Dendritic cell treated with granulocyte-macrophage colony-stimulating factor and Interleukin-4, amounts not matched to agents 40 ng/mL and 50 ng/mL, for 4 days (primary cell): ENCODE measurements at regions not wholly inside any gene's neighbourhood (a gene's known extent, or its start where the extent isn't known, plus 50 kb on each side); places are given as distances from the start of the nearest gene placed in this dataset.
"Not testable (repeated sequence)": the region's sequence is repeated elsewhere in the genome, so short reads cannot be mapped to it uniquely, and the experiment has no call there.

ENCODE experiments used
- H3K27ac Mint-ChIP-seq: one replicate; pipeline ENCODE4 v1.8.0; 2022; ENCODE audit warnings: mild to moderate bottlenecking, mixed read lengths
- H3K27me3 Mint-ChIP-seq: one replicate; pipeline ENCODE4 v1.8.0; 2022; ENCODE audit warnings: mild to moderate bottlenecking, mixed read lengths
- H3K36me3 Mint-ChIP-seq: one replicate; pipeline ENCODE4 v1.8.0; 2022; ENCODE audit warnings: low read depth, mixed read lengths
- H3K4me1 Mint-ChIP-seq: one replicate; pipeline ENCODE4 v1.8.0; 2022; ENCODE audit warnings: low read depth, mixed read lengths
- H3K4me3 Mint-ChIP-seq: one replicate; pipeline ENCODE4 v1.8.0; 2022; ENCODE audit warnings: mild to moderate bottlenecking, moderate library complexity, mixed read lengths
- H3K9me3 Mint-ChIP-seq: one replicate; pipeline ENCODE4 v1.8.0; 2022; ENCODE audit warnings: mixed read lengths
- intact Hi-C: fragments of 100-400 bp; cut with micrococcal nuclease; formaldehyde crosslinking; loops from one replicate; pipeline ENCODE4 v1.15.0; 2022

GRCh38 chr7:68185631-68186456 is 1189.2 kb downstream of the TYW1 start:
- Mint-ChIP-seq H3K27me3 (no peaks in the 10 kb centered on the region), H3K4me3 (no peak overlapping the region), H3K36me3 (no peaks in the 10 kb centered on the region), H3K4me1 (no peaks in the 10 kb centered on the region), H3K9me3 (peaks cover 33% of the 10 kb centered on the region), H3K27ac (no peak overlapping the region)
- intact Hi-C loops = no loop called here

- intact Hi-C loops = no loop called here
- Mint-ChIP-seq H3K36me3 (no peaks in the 10 kb centered on the region), H3K9me3 (peaks cover 32% of the 10 kb centered on the region), H3K27me3 (no peaks in the 10 kb centered on the region), H3K4me3 (no peak overlapping the region), H3K4me1 (no peaks in the 10 kb centered on the region), H3K27ac (no peak overlapping the region)
Measured at GRCh38 chr7:68187532-68187931, 1190.9 kb downstream of the TYW1 start.

- intact Hi-C loops = no loop called here
- H3K9me3 Mint-ChIP-seq = peaks cover 56% of the 10 kb centered on the region
- no peak overlapping the region for H3K4me3 Mint-ChIP-seq
- H3K27me3 Mint-ChIP-seq = no peaks in the 10 kb centered on the region
- H3K27ac Mint-ChIP-seq = no peak overlapping the region
- H3K36me3 Mint-ChIP-seq = no peaks in the 10 kb centered on the region
- no peaks in the 10 kb centered on the region for H3K4me1 Mint-ChIP-seq
Measured at GRCh38 chr7:68192941-68193340, 1196.3 kb downstream of the TYW1 start.

- H3K36me3 Mint-ChIP-seq, intact Hi-C loops, H3K27me3 Mint-ChIP-seq, H3K4me1 Mint-ChIP-seq, H3K27ac Mint-ChIP-seq, H3K4me3 Mint-ChIP-seq: not testable (repeated sequence)
- peaks cover 65% of the 10 kb centered on the region for H3K9me3 Mint-ChIP-seq
Measured at GRCh38 chr7:68195642-68196041, 1199.0 kb downstream of the TYW1 start.

GRCh38 chr7:68200051-68200670 is 1203.5 kb downstream of the TYW1 start:
- intact Hi-C loops = no loop called here

GRCh38 chr7:68203251-68203650 is 1206.6 kb downstream of the TYW1 start:
- Mint-ChIP-seq H3K9me3 (peaks cover 80% of the 10 kb centered on the region), H3K4me1 (no peaks in the 10 kb centered on the region), H3K36me3 (no peaks in the 10 kb centered on the region), H3K27me3 (no peaks in the 10 kb centered on the region), H3K4me3 (no peak overlapping the region), H3K27ac (no peak overlapping the region)
- intact Hi-C loops = no loop called here

More at GRCh38 chr7:68200051-68200670, 1203.5 kb downstream of the TYW1 start:
- H3K27me3 Mint-ChIP-seq = no peaks in the 10 kb centered on the region
- H3K4me3 Mint-ChIP-seq = no peak overlapping the region
- no peak overlapping the region for H3K27ac Mint-ChIP-seq
- H3K9me3 Mint-ChIP-seq = peaks cover 83% of the 10 kb centered on the region
- no peaks in the 10 kb centered on the region for H3K36me3 Mint-ChIP-seq
- H3K4me1 Mint-ChIP-seq = no peaks in the 10 kb centered on the region

GRCh38 chr7:68205826-68206225 is 1209.2 kb downstream of the TYW1 start:
- peaks cover 81% of the 10 kb centered on the region for H3K9me3 Mint-ChIP-seq
- no peaks in the 10 kb centered on the region for H3K36me3 Mint-ChIP-seq
- H3K4me1 Mint-ChIP-seq = no peaks in the 10 kb centered on the region
- no peak overlapping the region for H3K27ac Mint-ChIP-seq
- no peak overlapping the region for H3K4me3 Mint-ChIP-seq
- intact Hi-C loops = no loop called here
- no peaks in the 10 kb centered on the region for H3K27me3 Mint-ChIP-seq

- H3K36me3 Mint-ChIP-seq = no peaks in the 10 kb centered on the region
Measured at GRCh38 chr7:68206946-68207485, 1210.4 kb downstream of the TYW1 start.

GRCh38 chr7:68207676-68208075 is 1211.0 kb downstream of the TYW1 start:
- intact Hi-C loops = no loop called here
- Mint-ChIP-seq H3K9me3 (peaks cover 75% of the 10 kb centered on the region), H3K4me1 (no peaks in the 10 kb centered on the region), H3K27me3 (no peaks in the 10 kb centered on the region), H3K4me3 (no peak overlapping the region), H3K36me3 (no peaks in the 10 kb centered on the region), H3K27ac (no peak overlapping the region)

More at GRCh38 chr7:68206946-68207485, 1210.4 kb downstream of the TYW1 start:
- H3K27me3 Mint-ChIP-seq = no peaks in the 10 kb centered on the region
- H3K27ac Mint-ChIP-seq = no peak overlapping the region
- no peak overlapping the region for H3K4me3 Mint-ChIP-seq
- intact Hi-C loops = no loop called here
- no peaks in the 10 kb centered on the region for H3K4me1 Mint-ChIP-seq
- H3K9me3 Mint-ChIP-seq = peaks cover 81% of the 10 kb centered on the region

GRCh38 chr7:68209486-68209885 is 1212.9 kb downstream of the TYW1 start:
- Mint-ChIP-seq H3K4me3 (no peak overlapping the region), H3K4me1 (no peaks in the 10 kb centered on the region), H3K27ac (no peak overlapping the region), H3K36me3 (no peaks in the 10 kb centered on the region), H3K27me3 (no peaks in the 10 kb centered on the region), H3K9me3 (peaks cover 72% of the 10 kb centered on the region)
- intact Hi-C loops = no loop called here

GRCh38 chr7:68213838-68214237 is 1217.2 kb downstream of the TYW1 start:
- H3K27me3 Mint-ChIP-seq = no peaks in the 10 kb centered on the region
- no peak overlapping the region for H3K27ac Mint-ChIP-seq
- peaks cover 59% of the 10 kb centered on the region for H3K9me3 Mint-ChIP-seq
- no peak overlapping the region for H3K4me3 Mint-ChIP-seq
- H3K36me3 Mint-ChIP-seq = no peaks in the 10 kb centered on the region
- intact Hi-C loops = no loop called here
- no peaks in the 10 kb centered on the region for H3K4me1 Mint-ChIP-seq

GRCh38 chr7:68216051-68216450 is 1219.4 kb downstream of the TYW1 start:
- Mint-ChIP-seq H3K4me3 (no peak overlapping the region), H3K9me3 (peaks cover 55% of the 10 kb centered on the region), H3K27ac (no peak overlapping the region), H3K27me3 (no peaks in the 10 kb centered on the region), H3K36me3 (no peaks in the 10 kb centered on the region), H3K4me1 (no peaks in the 10 kb centered on the region)
- intact Hi-C loops = no loop called here

- H3K4me3 Mint-ChIP-seq = no peak overlapping the region
- no peak overlapping the region for H3K27ac Mint-ChIP-seq
- intact Hi-C loops = no loop called here
- no peaks in the 10 kb centered on the region for H3K4me1 Mint-ChIP-seq
- peaks cover 55% of the 10 kb centered on the region for H3K9me3 Mint-ChIP-seq
- H3K27me3 Mint-ChIP-seq = no peaks in the 10 kb centered on the region
- no peaks in the 10 kb centered on the region for H3K36me3 Mint-ChIP-seq
Measured at GRCh38 chr7:68217426-68217825, 1220.8 kb downstream of the TYW1 start.

GRCh38 chr7:68218461-68218860 is 1221.8 kb downstream of the TYW1 start:
- Mint-ChIP-seq H3K4me1 (no peaks in the 10 kb centered on the region), H3K27ac (no peak overlapping the region), H3K27me3 (no peaks in the 10 kb centered on the region), H3K4me3 (no peak overlapping the region), H3K36me3 (no peaks in the 10 kb centered on the region), H3K9me3 (peaks cover 57% of the 10 kb centered on the region)
- intact Hi-C loops = no loop called here
